ENCODE measurements at regions not wholly inside any gene's neighbourhood (a gene's known extent, or its start where the extent isn't known, plus 50 kb on each side); places are given as distances from the start of the nearest gene placed in this dataset.

- TF ChIP-seq CTCF (conservative IDR thresholded peaks at IDR 0.05) (no peak), ZFX (IDR thresholded peaks at IDR 0.05) (no peak)
Observed at GRCh38 chr12:11967376-11968047, 103.2 kb upstream of the BCL2L14 start.
